MCF 10A (cell line): ENCODE measurements at regions not wholly inside any gene's neighbourhood (a gene's known extent, or its start where the extent isn't known, plus 50 kb on each side); places are given as distances from the start of the nearest gene placed in this dataset.

ENCODE experiments used
- BruUV-seq: library from RNA; stranded (reverse); fragments of 400-500 nt; replicated peaks from 2 replicates; lab custom pipeline; 2021; lab: Mats Ljungman, UMichigan
- CTCF ChIA-PET: fragments of 300-600 bp; sonication (Branson Sonifier 250); formaldehyde crosslinking; extraction: SDS; loops from one replicate; lab custom pipeline; 2021; ENCODE audit warnings: antibody characterized with exemption, inconsistent platforms; lab: Yijun Ruan, JAX
- POLR2A ChIA-PET: fragments of 300-600, 350-650 bp; sonication (Branson Sonifier 250); formaldehyde crosslinking; extraction: SDS; loops from one replicate; lab custom pipeline; 2020; ENCODE audit warnings: antibody characterized with exemption, inconsistent platforms; lab: Yijun Ruan, JAX
- DNase-seq: peaks from one replicate; pipeline ENCODE4 v3.0.0-alpha.2; 2018; ENCODE audit not compliant: unreplicated experiment
- H3K27ac Mint-ChIP-seq: one replicate; pipeline ENCODE4 v1.8.0; 2022; ENCODE audit warnings: mild to moderate bottlenecking, low read depth, mixed read lengths; ENCODE audit not compliant: unreplicated experiment
- H3K27me3 Mint-ChIP-seq: one replicate; pipeline ENCODE4 v1.8.0; 2022; ENCODE audit warnings: mixed read lengths; ENCODE audit not compliant: insufficient read depth, unreplicated experiment
- H3K36me3 Mint-ChIP-seq: one replicate; pipeline ENCODE4 v1.8.0; 2022; ENCODE audit warnings: mild to moderate bottlenecking, moderate library complexity, mixed read lengths; ENCODE audit not compliant: insufficient read depth, unreplicated experiment
- H3K4me1 Mint-ChIP-seq: one replicate; pipeline ENCODE4 v1.8.0; 2022; ENCODE audit warnings: mixed read lengths; ENCODE audit not compliant: insufficient read depth, unreplicated experiment
- H3K4me3 Mint-ChIP-seq: one replicate; pipeline ENCODE4 v1.8.0; 2022; ENCODE audit warnings: mild to moderate bottlenecking, moderate library complexity, mixed read lengths; ENCODE audit not compliant: unreplicated experiment
- H3K9me3 Mint-ChIP-seq: one replicate; pipeline ENCODE4 v1.8.0; 2022; ENCODE audit warnings: mixed read lengths; ENCODE audit not compliant: unreplicated experiment
- CTCF ChIP-seq: fragments of 200-600 bp; IDR thresholded peaks from one replicate; pipeline ENCODE4 v1.8.0; 2022; ENCODE audit warnings: antibody characterized with exemption, mild to moderate bottlenecking; ENCODE audit not compliant: unreplicated experiment
- intact Hi-C: fragments of 100-400 bp; cut with micrococcal nuclease; formaldehyde crosslinking; loops from 2 replicates; pipeline ENCODE4 v1.14.1; 2022

- BruUV-seq: no TSS peak
- intact Hi-C loops: no loop called here
- Mint-ChIP-seq H3K27ac (no peak overlapping the region), H3K36me3 (no peaks in the 10 kb centered on the region), H3K4me1 (peaks cover 5% of the 10 kb centered on the region), H3K9me3 (no peaks in the 10 kb centered on the region), H3K4me3 (no peak overlapping the region), H3K27me3 (no peaks in the 10 kb centered on the region)
- TF ChIP-seq CTCF: no peak
- DNase-seq: no peak
- ChIA-PET POLR2A (no interaction called here), CTCF (no interaction called here)
Observed at GRCh38 chr1:82260666-82261065, 459.9 kb downstream of the ADGRL2 start.

- Mint-ChIP-seq H3K9me3 (no peaks in the 10 kb centered on the region), H3K27me3 (no peaks in the 10 kb centered on the region), H3K4me1 (peaks cover 5% of the 10 kb centered on the region), H3K4me3 (no peak overlapping the region), H3K27ac (no peak overlapping the region), H3K36me3 (no peaks in the 10 kb centered on the region)
- POLR2A ChIA-PET: no interaction called here
- no TSS peak for BruUV-seq
- TF ChIP-seq CTCF: no peak
- DNase-seq: no peak
- intact Hi-C loops: no loop called here
- CTCF ChIA-PET: no interaction called here
Observed at GRCh38 chr1:82260051-82260450, 459.3 kb downstream of the ADGRL2 start.

GRCh38 chr1:82258887-82259286 lies 458.2 kb downstream of the ADGRL2 start:
- no peak overlapping the region for H3K4me3 Mint-ChIP-seq
- no peaks in the 10 kb centered on the region for H3K36me3 Mint-ChIP-seq
- ChIA-PET POLR2A (no interaction called here), CTCF (interaction anchor here (1.4 kb wide), 1 partner anchor 119 kb away, joined by 3 read pairs; no protein-coding TSS in a partner anchor)
- BruUV-seq: no TSS peak
- no peaks in the 10 kb centered on the region for H3K27me3 Mint-ChIP-seq
- DNase-seq: no peak
- intact Hi-C loops: no loop called here
- no peak for TF ChIP-seq CTCF
- no peak overlapping the region for H3K27ac Mint-ChIP-seq
- no peaks in the 10 kb centered on the region for H3K9me3 Mint-ChIP-seq
- H3K4me1 Mint-ChIP-seq: peaks cover 5% of the 10 kb centered on the region

GRCh38 chr1:82246050-82246449 lies 445.3 kb downstream of the ADGRL2 start:
- no peaks in the 10 kb centered on the region for H3K9me3 Mint-ChIP-seq
- POLR2A ChIA-PET: no interaction called here

More at GRCh38 chr1:82246050-82246449, 445.3 kb downstream of the ADGRL2 start:
- intact Hi-C loops: no loop called here
- H3K4me3 Mint-ChIP-seq: no peak overlapping the region
- no TSS peak for BruUV-seq
- no peaks in the 10 kb centered on the region for H3K36me3 Mint-ChIP-seq
- no peak for TF ChIP-seq CTCF
- CTCF ChIA-PET: interaction anchor here (0.6 to 0.7 kb wide), 2 partner anchors 440 to 594 kb away, joined by 3 to 4 read pairs; no protein-coding TSS in a partner anchor
- no peaks in the 10 kb centered on the region for H3K4me1 Mint-ChIP-seq
- H3K27me3 Mint-ChIP-seq: no peaks in the 10 kb centered on the region
- no peak overlapping the region for H3K27ac Mint-ChIP-seq
- no peak for DNase-seq
